ENCODE measurements at regions not wholly inside any gene's neighbourhood (a gene's known extent, or its start where the extent isn't known, plus 50 kb on each side); places are given as distances from the start of the nearest gene placed in this dataset.

GRCh38 chr12:88428350-88428749, 151.9 kb downstream of the KITLG start:
- TF ChIP-seq EZH2 (IDR thresholded peaks at IDR 0.05; ENCODE audit: borderline replicate concordance, low read length), result no peak
- no peak for TF ChIP-seq CTCF (conservative IDR thresholded peaks at IDR 0.05 in 1 of 2, IDR thresholded peaks at IDR 0.05 in 1 of 2; ENCODE audit: extremely low read depth in 1 of 2, insufficient read depth in 1 of 2, low read depth in 1 of 2, low read length in 2 of 2)
